Hepatic stellate cell (primary cell): ENCODE measurements at regions not wholly inside any gene's neighbourhood (a gene's known extent, or its start where the extent isn't known, plus 50 kb on each side); places are given as distances from the start of the nearest gene placed in this dataset.
A peak's percentile ranks its signal among the peaks of the same experiment; 100 is the strongest.

ENCODE experiments used
- DNase-seq: peaks from one replicate; pipeline ENCODE4 v3.0.0; 2011; ENCODE audit warnings: low spot score

GRCh38 chr9:129330711-129331492 lies 152.8 kb upstream of the IER5L start:
- DNase-seq = no peak

GRCh38 chr9:129328355-129329042 lies 150.4 kb upstream of the IER5L start:
- DNase-seq = no peak

- DNase-seq = no peak
Observed at GRCh38 chr9:129327552-129328328, 149.7 kb upstream of the IER5L start.

GRCh38 chr9:129326061-129327005 lies 148.3 kb upstream of the IER5L start:
- no peak for DNase-seq

- DNase-seq = no peak
Observed at GRCh38 chr9:129324808-129325502, 146.9 kb upstream of the IER5L start.

- no peak for DNase-seq
Observed at GRCh38 chr9:129323999-129324553, 146.0 kb upstream of the IER5L start.

- no peak for DNase-seq
Observed at GRCh38 chr9:129323376-129323998, 145.4 kb upstream of the IER5L start.

GRCh38 chr9:129322641-129323375 lies 144.7 kb upstream of the IER5L start:
- DNase-seq = no peak

GRCh38 chr9:129322022-129322621 lies 144.1 kb upstream of the IER5L start:
- no peak for DNase-seq

- no peak for DNase-seq
Observed at GRCh38 chr9:129321286-129322021, 143.4 kb upstream of the IER5L start.

- DNase-seq = peak; percentile 90
Observed at GRCh38 chr9:129320575-129321285, 142.7 kb upstream of the IER5L start.

- no peak for DNase-seq
Observed at GRCh38 chr9:129319938-129320481, 141.9 kb upstream of the IER5L start.

- DNase-seq = no peak
Observed at GRCh38 chr9:129319076-129319937, 141.2 kb upstream of the IER5L start.

- no peak for DNase-seq
Observed at GRCh38 chr9:129318121-129319075, 140.3 kb upstream of the IER5L start.
